ENCODE measurements at regions not wholly inside any gene's neighbourhood (a gene's known extent, or its start where the extent isn't known, plus 50 kb on each side); places are given as distances from the start of the nearest gene placed in this dataset.
"Not testable (repeated sequence)": the region's sequence is repeated elsewhere in the genome, so short reads cannot be mapped to it uniquely, and the experiment has no call there.

- TF ChIP-seq CTCF (conservative IDR thresholded peaks at IDR 0.05 in 1 of 2, IDR thresholded peaks at IDR 0.05 in 1 of 2; ENCODE audit: extremely low read depth in 1 of 2, insufficient read depth in 1 of 2, low read depth in 1 of 2, low read length in 2 of 2); EZH2 (IDR thresholded peaks at IDR 0.05; ENCODE audit: borderline replicate concordance, low read length): not testable (repeated sequence)
These were observed 145.9 kb upstream of the RFC3 start for GRCh38 chr13:33672022-33672421.
